HG02571 (cell line): ENCODE measurements at regions not wholly inside any gene's neighbourhood (a gene's known extent, or its start where the extent isn't known, plus 50 kb on each side); places are given as distances from the start of the nearest gene placed in this dataset.

Source experiments
- ATAC-seq: cut with Tn5 transposase; IDR thresholded peaks from one replicate; pipeline ENCODE4 v1.9.1; 2021; ENCODE audit warnings: mild to moderate bottlenecking, moderate library complexity; ENCODE audit not compliant: unreplicated experiment

DNA sequence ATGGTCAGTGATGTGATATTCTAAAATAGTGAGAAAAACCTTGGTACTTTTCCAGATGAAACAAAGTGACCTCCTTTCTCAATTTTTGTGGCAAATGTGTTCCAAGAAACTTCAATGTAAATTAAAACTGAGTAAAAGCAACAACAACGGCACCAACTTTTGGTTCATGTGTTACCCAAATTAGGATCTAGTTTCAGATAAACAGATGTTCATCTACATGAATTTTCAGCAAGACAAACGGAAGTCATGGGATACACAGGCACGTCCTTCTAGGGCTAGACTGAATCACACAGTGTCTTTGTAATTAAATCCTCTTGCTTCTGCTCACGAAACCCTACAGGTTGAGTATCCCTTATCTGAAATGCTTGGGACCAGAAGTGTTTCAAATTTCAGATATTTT, 915.2 kb downstream of the TFAP2A start:
- no peak for ATAC-seq

DNA sequence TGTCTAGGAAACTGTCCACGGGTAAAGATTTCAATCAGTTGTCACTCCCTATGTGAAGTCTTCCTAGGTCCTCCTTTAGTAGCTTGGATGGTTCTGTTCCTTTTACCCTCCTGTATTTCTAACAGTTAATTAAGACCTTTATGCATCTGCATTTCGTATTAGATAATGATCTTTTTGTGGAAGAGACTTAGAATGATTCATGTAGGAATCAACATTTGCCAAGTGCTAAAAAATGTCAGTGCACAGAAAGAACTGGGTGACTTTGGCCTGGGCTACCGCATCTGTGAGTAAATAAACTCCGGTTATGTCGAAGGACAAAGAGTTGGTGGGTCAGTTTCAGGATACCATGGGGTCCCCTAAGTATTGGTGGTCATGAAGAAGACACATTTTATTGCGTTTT, 918.0 kb downstream of the TFAP2A start:
- no peak for ATAC-seq

DNA sequence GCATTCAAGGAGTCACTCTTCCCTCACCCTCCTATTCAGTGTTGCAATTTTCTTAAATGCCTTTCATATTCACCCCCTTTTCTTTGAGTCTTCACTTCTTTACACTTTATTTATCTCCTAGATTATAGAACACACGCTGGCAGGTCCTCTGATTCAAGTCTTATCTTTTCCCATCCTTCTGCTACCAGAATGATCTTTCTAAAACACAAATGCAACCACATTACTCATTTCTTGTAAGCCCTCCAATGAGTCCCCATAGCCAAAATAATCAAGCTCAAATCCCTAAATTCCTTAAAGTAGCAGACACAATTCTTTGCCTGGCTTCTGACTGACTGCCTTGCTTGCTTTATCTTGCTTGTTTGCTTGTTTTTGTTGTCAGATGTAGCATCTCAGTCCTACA, 920.0 kb downstream of the TFAP2A start:
- no peak for ATAC-seq

DNA sequence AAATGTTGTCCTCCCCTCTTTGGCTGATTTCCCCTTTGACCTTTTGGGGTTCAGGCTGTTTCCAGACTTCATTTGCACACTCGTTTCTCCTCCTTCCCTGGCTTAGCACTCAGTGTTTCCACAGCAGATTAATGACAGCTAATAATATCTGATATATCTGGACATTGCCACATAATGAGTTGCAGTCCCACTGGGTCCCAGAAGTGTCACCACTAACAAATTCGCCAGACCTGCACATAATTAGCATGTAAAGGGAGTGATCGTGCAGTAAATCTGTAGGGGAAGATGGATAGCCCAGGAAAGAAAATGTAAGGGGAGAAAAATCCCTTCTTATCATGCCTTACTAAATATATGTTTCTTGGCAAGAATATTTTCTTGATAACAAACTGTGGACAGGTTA, 922.1 kb downstream of the TFAP2A start:
- ATAC-seq, result no peak

DNA sequence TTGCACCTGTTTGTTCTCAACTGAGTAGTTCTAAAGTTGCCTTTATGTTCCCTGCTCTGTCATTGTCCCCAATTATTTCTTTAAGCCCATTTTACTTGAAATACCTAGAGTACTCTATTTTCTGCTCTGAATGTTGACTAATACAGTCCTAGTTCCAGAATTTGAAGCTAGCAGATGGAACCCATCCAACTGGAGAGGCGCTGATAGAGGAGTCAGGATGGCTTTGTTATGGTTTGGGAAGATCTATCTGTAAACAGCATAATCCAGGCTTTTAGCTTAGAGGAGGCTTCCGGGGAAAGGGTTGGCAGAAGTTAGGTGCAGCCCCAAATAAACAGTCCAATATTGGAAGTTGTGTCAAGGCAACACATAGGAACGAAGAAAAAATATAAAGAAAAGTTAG, 927.7 kb downstream of the TFAP2A start:
- ATAC-seq, result no peak

DNA sequence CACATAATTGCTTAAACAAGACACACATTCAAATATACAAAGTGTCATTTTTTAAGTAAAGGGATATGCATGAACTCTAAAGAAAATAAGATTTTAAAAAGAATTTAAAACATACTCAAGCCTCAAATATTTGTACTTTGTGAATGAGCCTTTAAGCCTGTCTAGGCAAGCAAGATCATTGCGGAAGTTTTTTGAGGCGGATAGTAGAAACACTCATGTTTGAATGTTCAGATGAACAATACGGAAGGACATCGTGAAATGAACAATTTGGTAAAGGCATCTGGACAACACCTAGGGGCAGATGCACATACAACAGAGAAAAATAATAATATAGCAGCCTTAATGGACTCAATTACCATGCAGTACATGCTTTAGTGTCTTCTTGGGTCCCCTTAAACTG, 928.9 kb downstream of the TFAP2A start:
- no peak for ATAC-seq

DNA sequence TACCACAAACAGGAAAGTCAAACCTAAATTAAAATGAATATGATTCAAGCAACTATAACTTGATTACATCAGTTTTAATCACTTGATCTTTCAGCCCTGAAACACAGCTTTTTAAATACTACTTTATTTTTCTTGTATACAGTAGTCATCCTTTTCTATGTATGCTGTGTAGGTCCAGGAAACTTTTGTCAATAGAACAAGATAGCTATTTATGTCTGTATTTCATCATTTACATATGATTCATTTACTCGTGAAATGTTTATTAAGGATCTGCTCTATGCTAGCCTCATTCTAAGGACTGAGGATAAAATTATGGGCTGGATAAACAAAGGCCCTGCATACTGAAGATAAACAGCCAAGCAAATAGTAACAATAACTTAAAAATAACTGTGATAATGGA, 930.2 kb downstream of the TFAP2A start:
- no peak for ATAC-seq

DNA sequence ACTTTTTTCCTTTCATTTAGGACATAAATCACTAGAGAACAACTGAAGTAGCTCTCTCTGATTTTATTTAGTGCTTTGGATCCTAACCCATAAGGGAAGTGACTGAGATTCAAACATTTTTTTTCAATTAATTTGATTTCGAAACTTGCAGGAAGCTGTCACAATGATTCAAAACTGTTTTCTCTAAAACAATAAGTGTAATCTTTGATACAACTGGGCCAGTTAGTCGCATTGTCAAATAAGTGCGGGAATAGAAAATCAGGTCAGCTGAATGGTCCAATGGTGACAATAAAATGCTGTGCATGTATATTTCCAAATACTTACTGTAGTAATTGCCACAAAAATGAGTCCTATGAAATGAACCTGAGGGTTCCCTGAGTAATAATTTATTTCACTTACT, 930.8 kb downstream of the TFAP2A start:
- ATAC-seq, result no peak

DNA sequence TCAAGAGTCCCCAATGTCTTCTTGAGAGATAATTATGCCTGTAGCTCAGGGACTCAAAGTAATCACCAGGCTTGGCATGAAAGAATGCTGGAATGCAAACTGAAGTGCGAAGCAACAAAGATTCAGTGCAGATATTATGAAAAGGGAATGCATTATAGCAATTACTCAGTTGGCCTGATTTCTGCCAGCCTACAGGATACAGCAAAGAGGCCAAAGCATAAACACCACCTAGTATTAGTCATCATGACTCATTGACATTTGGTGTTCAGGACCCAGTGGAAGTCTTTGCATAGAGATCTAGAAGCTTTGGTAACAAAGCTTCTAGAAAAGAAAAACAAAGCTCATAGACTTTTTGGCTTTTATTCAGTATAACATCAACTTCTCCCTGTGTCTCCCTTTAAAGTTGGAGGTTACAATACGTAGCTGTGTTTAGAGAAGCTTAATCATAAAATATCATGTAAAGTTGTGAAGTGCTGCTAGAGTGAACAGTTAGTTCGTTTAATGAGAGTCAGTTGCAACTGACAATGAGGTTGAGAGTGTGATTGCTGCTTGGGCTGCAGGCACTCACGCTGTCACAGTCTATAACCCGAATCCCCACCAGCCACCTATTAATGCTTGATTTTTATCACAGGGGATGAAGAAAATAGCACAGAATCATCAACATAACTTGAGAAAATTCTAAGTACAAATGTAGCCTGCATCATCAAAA, 932.7 kb downstream of the TFAP2A start:
- ATAC-seq, result no peak

DNA sequence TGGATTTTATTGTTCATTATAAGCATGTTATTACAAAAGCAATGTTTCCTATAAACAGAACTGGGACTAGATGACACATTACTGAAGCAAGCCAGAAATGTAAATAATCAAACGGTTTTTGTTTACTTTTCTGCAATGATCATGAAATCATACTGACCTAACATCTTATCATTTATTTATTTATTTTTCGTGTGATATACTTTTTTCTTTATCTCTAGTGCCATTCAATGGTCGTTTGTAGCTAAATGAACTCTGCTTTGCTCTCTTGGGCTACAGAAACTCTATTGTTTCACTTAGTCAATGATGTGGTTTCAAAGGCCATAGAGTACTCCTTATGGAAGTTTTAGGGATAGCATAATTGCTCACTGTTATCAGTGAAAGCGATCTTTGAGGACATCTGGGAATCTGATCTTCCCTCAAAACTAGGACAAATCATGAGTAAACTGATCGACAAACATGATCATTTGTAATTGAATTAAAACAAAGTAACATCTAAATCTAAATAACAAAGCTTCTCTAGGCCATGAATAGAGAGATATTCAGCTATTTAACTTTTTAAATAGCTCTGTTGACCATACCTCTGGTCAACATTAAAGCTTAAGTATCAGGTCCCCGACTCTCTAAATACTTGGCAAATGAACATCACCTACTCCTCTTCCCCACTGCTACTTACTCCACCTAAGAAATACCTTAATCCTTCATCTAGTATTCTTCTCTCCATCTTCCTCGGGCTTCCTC, 933.4 kb downstream of the TFAP2A start:
- ATAC-seq, result no peak

DNA sequence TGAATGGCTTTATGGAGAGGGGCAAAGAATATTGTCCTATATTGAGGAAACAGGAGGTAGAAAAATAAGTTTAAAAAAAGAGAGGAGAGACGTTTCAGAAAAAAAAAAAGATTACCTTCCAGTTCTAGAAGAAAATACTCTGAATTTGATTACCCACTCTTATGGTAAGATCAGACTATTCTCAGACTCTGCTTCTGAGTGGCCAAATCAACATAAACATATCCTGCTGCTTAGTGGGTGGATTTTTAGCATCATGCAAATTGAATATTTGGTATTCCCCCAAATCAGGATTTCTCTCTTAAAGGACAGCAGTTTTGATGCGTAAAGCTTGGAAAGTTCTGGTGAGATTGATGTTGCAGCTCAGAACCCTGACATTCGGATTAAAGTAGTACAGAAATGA, 946.6 kb downstream of the TFAP2A start:
- no peak for ATAC-seq

DNA sequence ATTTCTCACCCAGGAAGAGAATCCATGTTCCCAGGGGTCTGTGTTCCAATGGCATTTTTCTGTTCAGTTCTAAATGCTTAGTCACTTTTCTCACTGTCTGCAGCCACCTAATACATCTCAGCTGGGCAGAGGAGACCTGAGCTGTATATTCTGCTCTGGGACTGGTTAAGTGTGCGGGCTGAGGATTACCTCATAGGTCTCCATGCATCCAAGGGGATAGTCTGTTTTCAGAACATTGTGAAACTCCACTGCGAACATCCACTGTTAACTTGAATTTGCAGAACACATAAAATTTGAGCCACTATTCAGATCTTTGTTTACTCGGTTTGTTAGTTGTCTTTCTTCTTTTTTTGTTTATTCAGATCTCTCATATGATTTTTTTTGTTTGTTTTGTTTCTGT, 947.1 kb downstream of the TFAP2A start:
- no peak for ATAC-seq

DNA sequence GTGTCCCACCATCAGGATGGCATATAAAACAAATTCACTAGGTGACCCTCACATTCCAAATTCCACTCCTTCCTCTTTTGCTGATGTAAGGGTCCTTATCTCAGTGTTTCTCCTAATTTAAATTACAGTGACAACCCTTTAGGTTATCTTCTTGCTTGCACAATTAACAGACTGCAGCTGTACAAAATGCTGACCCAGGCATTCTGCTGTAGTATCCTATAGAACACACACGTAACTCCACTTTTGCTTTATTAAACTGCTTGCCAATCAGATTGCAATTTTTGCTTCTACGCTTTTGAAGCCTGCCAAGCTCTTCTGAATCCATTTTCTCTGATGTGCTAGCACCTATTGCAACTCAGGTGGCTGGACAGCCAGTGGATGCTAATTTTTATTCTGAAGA, 950.3 kb downstream of the TFAP2A start:
- no peak for ATAC-seq

DNA sequence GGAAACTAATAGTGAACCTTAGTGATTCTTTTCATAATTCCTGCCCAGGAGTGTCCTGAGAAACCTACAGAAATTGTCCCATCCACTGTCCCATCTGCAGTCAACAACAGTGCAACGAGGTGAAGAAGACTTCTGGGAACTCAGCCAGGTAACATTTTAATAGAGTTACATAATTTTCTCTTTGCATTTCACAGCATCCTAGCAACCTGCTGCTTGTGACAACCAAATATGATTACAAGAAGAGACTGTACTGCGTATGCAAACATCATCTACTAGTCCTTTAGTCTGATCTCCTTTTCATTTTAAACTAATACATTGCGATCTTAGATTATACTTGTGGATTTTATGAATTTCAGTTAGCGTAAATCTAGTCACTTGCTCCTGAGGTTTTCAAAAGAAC, 951.6 kb downstream of the TFAP2A start:
- ATAC-seq, result no peak

DNA sequence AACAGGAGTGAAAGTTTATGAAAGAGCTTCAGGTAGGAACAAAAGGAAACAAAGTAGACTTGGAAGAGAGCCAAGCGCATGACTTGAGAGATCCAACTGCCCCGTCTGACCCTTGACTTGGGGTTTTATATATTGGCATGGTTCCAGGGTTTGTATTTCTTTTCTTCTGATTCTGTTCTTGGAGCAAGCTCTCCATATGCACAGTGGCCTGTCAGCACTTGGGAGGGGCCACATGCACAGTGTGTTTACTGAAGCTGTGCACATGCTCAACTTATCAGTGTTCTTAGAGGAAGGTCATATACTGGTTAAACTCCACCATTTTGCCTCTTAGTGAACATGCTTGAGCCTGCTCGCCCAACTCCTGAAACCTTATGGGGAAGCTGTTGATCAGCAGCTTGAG, 953.7 kb downstream of the TFAP2A start:
- ATAC-seq, result no peak

DNA sequence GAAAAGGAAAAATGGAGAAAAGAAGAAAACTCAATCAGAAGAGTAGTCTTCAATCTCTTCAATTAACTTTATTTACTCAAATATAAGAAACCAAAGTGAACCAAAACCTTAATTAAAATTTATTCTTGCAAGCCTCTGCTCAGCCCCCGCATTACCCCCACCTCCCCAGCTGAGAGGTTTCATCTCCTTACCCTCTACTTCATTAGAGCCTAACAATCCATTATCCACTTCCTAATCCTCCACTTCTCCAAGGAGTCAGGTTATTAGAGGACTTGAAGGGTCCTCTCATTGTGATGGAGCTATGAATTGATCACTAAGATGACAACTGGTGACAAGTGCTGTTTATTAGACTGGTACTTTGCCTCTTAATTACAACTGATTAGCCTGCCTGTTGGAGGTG, 956.5 kb downstream of the TFAP2A start:
- no peak for ATAC-seq

DNA sequence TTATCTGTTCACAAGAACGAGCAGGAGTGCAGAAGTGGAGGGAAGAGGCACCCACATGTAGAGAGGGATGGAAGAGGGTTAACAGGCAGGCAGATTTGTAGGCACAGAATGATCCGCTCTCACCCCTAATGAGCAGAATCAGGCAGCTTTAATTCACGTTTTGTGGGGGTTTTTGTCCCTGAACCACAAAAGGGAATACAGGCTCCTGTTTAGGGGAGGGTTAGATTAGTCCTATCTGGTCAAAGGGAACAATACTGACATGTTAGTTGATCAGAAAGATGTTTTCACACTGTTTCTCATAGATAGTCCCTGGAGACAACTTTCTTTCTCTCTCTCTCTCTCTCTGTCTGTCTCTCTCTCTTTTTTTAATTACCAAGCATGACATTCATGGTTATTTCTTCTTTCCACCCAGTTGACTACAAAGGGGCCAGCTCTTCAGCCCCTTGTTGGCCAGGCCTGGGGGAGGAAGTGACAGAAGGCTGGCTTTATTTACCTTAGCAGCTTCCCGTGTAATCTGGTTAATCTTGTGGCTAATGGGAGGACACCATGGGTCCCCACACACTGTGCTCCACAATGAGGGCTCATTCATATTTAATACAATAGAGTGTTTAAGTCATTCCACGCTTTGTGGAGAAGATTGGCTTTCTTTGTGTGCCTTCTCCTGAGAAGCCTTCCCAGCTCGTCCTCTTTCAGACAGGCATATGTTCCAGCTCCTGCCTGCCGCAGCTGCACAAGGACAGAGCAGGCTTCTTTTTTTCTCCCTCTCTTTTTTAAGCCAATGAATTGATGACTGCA, 958.8 kb downstream of the TFAP2A start:
- ATAC-seq, result no peak

DNA sequence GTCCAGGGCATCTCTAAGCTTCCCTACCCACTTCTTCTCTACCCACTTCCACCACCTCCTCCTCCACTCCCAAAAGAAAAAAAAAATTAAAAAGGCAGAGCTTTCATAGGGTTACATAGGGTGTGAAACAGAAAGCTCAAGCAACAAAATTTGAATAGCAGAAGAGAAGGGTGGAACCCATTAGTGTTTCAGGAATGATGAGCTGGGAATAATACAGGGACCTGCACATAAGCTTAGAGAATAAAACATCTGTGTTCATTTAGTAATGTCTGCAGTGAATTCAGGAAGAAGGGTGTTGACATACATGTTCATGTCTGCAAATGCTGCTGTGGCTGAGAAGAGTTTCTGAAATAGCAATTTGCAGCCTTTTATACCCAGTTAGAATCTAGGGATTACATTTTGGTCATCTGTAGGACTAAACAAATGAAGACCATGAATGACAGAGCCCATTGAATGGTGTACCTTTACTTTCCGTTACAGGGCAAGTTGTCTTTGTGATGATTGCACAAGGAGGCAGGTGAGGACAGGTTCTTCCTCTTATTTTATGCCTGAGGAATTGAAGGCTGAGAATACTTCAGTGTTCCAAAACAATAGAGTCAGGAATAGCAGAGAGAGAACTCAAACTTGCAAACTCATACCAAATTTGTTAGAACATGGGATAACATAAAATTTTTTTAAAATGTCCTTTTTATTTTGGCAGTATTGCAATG, 975.1 kb downstream of the TFAP2A start:
- no peak for ATAC-seq

DNA sequence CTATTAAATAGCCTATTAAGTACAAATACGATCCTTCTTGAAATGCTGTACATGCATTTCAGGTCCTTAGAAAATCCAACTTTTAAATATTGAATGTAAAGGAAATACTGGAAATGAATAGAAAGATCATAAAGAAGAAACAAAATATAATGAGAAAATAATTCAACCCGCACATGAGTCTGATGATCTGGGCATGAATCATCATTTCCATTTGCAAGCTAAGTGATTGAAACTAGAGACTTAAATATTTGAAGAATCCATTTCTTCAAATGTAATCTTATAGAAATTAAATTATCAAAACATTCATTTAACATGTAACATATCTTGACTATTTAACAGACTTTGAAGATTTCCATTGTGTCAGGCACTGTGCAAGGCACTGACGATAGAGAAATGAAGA, 977.0 kb downstream of the TFAP2A start:
- ATAC-seq, result no peak

DNA sequence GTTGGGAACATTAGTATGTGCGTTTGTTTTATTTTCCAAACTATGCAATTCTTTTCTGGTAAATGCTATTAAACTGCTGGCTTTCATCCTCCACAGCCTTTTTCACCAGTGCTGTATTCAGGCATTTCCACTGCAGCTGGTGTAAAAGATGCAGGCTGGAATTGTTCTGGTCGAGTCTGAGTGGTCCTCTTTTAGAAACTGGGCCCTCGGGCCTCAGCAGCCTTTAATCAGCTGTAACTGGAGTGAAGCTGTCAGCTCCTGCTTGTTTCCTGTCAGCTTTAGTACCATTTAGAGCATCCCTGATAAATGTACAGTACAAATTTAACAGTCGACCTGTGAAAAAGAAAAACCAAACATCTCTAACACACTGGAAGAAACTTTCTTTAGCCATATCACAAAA, 979.6 kb downstream of the TFAP2A start:
- ATAC-seq, result no peak

DNA sequence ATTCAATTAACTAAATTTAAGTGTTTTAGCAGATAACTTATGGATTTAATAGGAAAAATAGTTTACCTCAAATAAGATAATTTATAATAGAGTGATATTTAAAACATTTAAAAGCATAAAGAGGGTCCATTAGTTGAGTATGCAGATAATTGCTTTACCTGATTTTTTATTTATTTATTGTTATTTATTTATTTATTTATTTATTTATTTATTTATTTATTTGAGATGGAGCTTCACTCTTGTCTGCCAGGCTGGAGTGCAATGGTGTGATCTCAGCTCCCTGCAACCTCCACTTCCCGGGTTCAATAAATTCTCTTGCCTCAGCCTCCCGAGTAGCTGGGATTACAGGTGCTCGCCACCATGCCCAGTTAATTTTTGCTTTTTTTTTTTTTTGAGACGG, 982.9 kb downstream of the TFAP2A start:
- no peak for ATAC-seq
